Right cardiac atrium (tissue), 5 donors: ENCODE measurements at regions not wholly inside any gene's neighbourhood (a gene's known extent, or its start where the extent isn't known, plus 50 kb on each side); places are given as distances from the start of the nearest gene placed in this dataset.
A peak's percentile ranks its signal among the peaks of the same experiment; 100 is the strongest.

Experiments
- ATAC-seq, 2 donors: fragments of 200-7000 bp; cut with Tn5 transposase; one replicate each; pipeline versions ENCODE4 v1.8.0 to v1.9.1; 2020; ENCODE audit warnings: moderate library complexity in 2 of 2, mild to moderate bottlenecking in 1 of 2
- DNase-seq, 3 donors: peaks; one replicate each; pipeline ENCODE4 v3.0.0-alpha.2; 2020
- H3K27ac ChIP-seq: one replicate; pipeline ENCODE4 v1.5.1; 2013; ENCODE audit warnings: mild to moderate bottlenecking, low read length, control low read depth, moderate library complexity
- H3K27me3 ChIP-seq: one replicate; pipeline ENCODE4 v1.6.1; 2013; ENCODE audit not compliant: control insufficient read depth, insufficient read depth
- H3K4me1 ChIP-seq: one replicate; pipeline ENCODE4 v1.6.1; 2013; ENCODE audit warnings: low read length; ENCODE audit not compliant: control insufficient read depth, insufficient read depth
- H3K4me3 ChIP-seq: one replicate; pipeline ENCODE4 v1.5.1; 2013; ENCODE audit warnings: low read length, control low read depth
- H3K9me3 ChIP-seq: one replicate; pipeline ENCODE4 v1.6.1; 2013; ENCODE audit warnings: low read length; ENCODE audit not compliant: control insufficient read depth
- WGBS: extraction: QIAGEN DNeasy Blood & Tissue Kit; methylation state at CpG from one replicate; pipeline ENCODE4 v1.1.7; 2013; 5-methylcytosine and 5-hydroxymethylcytosine counted together
- intact Hi-C, 4 donors: fragments of 100-400 bp; cut with DNase I; formaldehyde crosslinking; loops; one replicate each; pipeline versions ENCODE4 v1.11.0 to v1.14.0; 2022 to 2023
- donor health status: healthy with polysubstance abuse.
- donor health status: DM: no; HTN: yes; CAD: no.
- donor health status: DM: no; HTN: no; CAD: no.
- donor health status: DM: no; HTN: yes; CAD: no; lungs with severe emphysema.
- donor health status: DM: yes; HTN: yes; CAD: no.

GRCh38 chr13:32828711-32829110, 187.5 kb upstream of the KL start:
- Histone ChIP-seq H3K27me3 (no peaks in the 10 kb centered on the region), H3K9me3 (no peaks in the 10 kb centered on the region), H3K27ac (no peak overlapping the region), H3K4me3 (no peak overlapping the region), H3K4me1 (no peaks in the 10 kb centered on the region)
- no peak for ATAC-seq
- intact Hi-C loops = no loop called here
- DNase-seq = no peak
- WGBS = 95% methylated on average over 6 of the region's 6 CpGs

DNA sequence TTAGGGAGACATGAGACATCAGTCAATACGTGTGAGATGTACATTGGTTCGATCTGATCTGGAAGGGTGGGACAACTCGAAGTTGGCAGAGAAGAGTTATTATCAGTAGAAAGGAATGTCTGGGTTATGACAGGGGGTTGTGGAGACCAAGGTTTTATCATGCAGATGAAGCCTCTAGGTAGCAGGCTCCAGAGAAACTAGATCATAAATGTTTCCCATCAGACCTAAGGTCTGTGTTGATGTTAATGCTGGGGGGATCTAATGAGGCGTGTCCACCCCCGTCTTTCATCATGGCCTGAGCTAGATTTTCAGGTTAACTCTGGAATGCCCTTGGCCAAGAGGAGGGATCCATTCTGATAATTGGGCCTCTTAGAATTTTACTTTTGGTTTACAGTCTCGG, 187.0 kb upstream of the KL start:
- intact Hi-C loops = no loop called here
- no peak overlapping the region for H3K27ac ChIP-seq
- H3K4me3 ChIP-seq = no peak overlapping the region
- no peaks in the 10 kb centered on the region for H3K27me3 ChIP-seq
- ATAC-seq (no peak), DNase-seq (no peak)
- no peaks in the 10 kb centered on the region for H3K4me1 ChIP-seq
- WGBS = 64% methylated on average over 6 of the region's 6 CpGs
- H3K9me3 ChIP-seq = no peaks in the 10 kb centered on the region

DNA sequence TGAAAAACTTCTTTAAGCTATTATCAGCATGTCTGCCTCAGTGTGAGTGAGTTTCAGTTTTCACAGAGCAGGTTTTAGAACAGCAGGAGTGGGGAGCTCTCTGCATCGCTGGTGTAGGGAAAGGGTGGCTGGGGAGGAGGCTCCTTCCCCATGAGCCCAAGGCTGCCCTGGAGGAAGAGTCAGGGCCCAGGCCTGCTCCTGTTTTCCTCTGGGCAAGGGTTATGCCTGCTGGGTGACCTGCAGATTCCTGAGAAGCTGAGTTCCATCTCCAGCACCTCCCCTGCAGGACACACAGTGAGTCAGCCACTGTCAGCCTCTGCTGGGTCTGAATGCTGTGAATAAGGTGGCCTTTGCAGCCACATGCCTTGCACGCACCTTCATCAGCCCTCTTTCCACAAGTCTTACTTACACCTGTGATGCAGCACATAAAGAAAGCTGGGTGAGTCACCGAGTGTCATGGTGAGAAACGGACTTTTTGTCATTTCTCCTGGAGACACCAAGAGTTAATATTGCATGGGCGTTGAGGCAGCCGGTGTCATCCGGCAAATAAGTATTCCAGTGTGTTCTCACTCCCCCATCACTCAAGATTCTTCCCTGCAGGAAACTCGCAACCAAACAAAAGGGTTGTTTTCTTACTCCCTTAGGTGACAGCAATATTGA, 186.4 kb upstream of the KL start:
- ATAC-seq (no peak), DNase-seq (no peak)
- Histone ChIP-seq H3K27me3 (no peaks in the 10 kb centered on the region), H3K27ac (no peak overlapping the region), H3K4me3 (no peak overlapping the region), H3K4me1 (no peaks in the 10 kb centered on the region), H3K9me3 (no peaks in the 10 kb centered on the region)
- intact Hi-C loops = no loop called here
- 77% methylated on average over 8 of the region's 8 CpGs for WGBS

GRCh38 chr13:32830336-32831031, 185.7 kb upstream of the KL start:
- WGBS = 89% methylated on average over 10 of the region's 10 CpGs

GRCh38 chr13:32837307-32837972, 178.8 kb upstream of the KL start:
- H3K27me3 ChIP-seq = no peaks in the 10 kb centered on the region

More at GRCh38 chr13:32830336-32831031, 185.7 kb upstream of the KL start:
- H3K27me3 ChIP-seq = no peaks in the 10 kb centered on the region
- no peaks in the 10 kb centered on the region for H3K4me1 ChIP-seq
- no peak for DNase-seq
- intact Hi-C loops = no loop called here
- no peak overlapping the region for H3K4me3 ChIP-seq
- no peak for ATAC-seq
- no peaks in the 10 kb centered on the region for H3K9me3 ChIP-seq
- H3K27ac ChIP-seq = no peak overlapping the region

DNA sequence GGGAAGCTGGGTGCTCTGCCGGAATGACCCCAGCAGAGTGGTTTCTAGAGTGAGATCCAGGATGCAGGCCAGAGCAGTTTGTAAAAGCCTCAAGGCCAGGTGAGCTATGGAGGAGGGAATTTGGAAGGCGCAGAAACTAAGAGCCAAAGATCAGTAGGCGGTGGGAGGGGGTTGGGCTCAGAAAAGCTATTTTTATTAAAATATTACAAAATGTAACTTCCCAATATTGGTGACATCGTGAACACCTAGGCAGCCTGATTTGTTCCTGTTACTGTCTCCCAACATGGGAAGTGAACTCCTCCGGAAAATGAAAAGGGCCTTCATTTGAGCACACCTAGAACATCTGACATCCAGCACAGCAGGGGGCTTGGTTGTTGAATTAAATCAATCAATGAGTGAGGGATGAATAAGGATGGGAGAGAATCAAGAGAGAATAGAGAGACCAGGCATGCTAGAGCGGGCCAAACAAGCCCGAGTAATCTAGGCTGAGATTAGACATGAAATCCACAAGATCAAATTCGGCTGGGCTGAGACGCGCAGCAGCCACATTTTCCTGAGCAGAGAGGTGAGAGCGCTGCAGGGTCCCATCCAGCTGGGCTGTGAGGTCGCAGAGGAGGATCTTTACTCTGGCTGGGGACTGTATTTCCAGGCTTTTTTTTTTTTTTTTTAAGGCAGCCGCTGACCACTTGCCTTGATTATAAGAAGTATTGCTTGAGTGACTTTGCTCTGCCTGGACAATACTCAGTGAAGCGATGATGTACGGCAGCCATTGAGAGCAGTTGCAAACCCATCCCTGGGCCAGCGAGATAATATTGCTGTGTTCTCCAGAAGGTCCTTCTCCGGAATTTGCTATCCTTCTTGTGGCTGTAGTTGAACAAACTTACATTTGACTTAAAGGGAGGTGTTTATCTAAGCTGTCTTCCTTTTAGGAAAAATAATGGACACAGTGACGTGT, 178.0 kb upstream of the KL start:
- no peaks in the 10 kb centered on the region for H3K27me3 ChIP-seq
- DNase-seq (no peak), ATAC-seq (peak in 1 of 2 donors; percentile 26)
- intact Hi-C loops = no loop called here
- no peak overlapping the region for H3K27ac ChIP-seq
- WGBS = 79% methylated on average over 18 of the region's 18 CpGs
- H3K4me3 ChIP-seq = no peak overlapping the region
- H3K4me1 ChIP-seq = peaks cover 7% of the 10 kb centered on the region
- H3K9me3 ChIP-seq = no peaks in the 10 kb centered on the region

More at GRCh38 chr13:32837307-32837972, 178.8 kb upstream of the KL start:
- no peak overlapping the region for H3K4me3 ChIP-seq
- intact Hi-C loops = no loop called here
- no peak overlapping the region for H3K27ac ChIP-seq
- WGBS = 84% methylated on average over 5 of the region's 5 CpGs
- H3K4me1 ChIP-seq = peaks cover 7% of the 10 kb centered on the region
- ATAC-seq = no peak
- no peak for DNase-seq
- no peaks in the 10 kb centered on the region for H3K9me3 ChIP-seq

DNA sequence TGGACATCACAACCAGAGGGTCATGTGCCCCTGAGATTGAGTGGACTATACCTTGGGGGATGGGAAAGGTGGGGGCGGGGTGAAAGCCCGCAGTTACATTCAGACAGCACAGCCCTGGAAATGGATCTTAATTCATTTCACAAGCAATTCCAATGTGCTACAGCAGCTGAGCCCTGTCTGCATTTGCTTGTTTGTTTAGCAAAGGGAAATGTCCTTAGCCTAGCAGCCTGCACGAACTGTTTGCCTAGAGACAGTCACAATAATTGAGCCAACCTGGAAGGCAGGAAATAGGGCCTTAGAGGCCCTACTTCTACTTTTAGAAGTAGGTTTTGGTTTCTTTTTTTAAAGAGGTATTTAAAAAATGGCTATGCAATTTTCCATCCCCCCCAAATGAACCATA, 177.3 kb upstream of the KL start:
- no peak overlapping the region for H3K27ac ChIP-seq
- intact Hi-C loops = no loop called here

GRCh38 chr13:32840113-32840512, 176.1 kb upstream of the KL start:
- intact Hi-C loops = no loop called here
- H3K4me3 ChIP-seq = no peak overlapping the region
- no peak overlapping the region for H3K27ac ChIP-seq
- H3K9me3 ChIP-seq = no peaks in the 10 kb centered on the region
- no peak for DNase-seq
- no peaks in the 10 kb centered on the region for H3K27me3 ChIP-seq
- 79% methylated on average over 5 of the region's 5 CpGs for WGBS
- H3K4me1 ChIP-seq = peaks cover 7% of the 10 kb centered on the region
- no peak for ATAC-seq

More for the DNA sequence above, 177.3 kb upstream of the KL start:
- WGBS = 35% methylated on average over 3 of the region's 3 CpGs
- peak; percentile 48 to 72 for ATAC-seq
- H3K27me3 ChIP-seq = no peaks in the 10 kb centered on the region
- no peaks in the 10 kb centered on the region for H3K9me3 ChIP-seq
- H3K4me1 ChIP-seq = peaks cover 7% of the 10 kb centered on the region
- H3K4me3 ChIP-seq = no peak overlapping the region
- no peak for DNase-seq

- intact Hi-C loops = no loop called here
- Histone ChIP-seq H3K27me3 (no peaks in the 10 kb centered on the region), H3K4me3 (no peak overlapping the region), H3K4me1 (peaks cover 7% of the 10 kb centered on the region), H3K27ac (no peak overlapping the region), H3K9me3 (no peaks in the 10 kb centered on the region)
- peak in 1 of 2 donors; percentile 25 for ATAC-seq
- DNase-seq = peak; percentile 30 to 80 (median 64)
- WGBS = 58% methylated on average over 10 of the region's 10 CpGs
These were observed 175.1 kb upstream of the KL start for GRCh38 chr13:32840989-32841713.
